ENCODE measurements at regions not wholly inside any gene's neighbourhood (a gene's known extent, or its start where the extent isn't known, plus 50 kb on each side); places are given as distances from the start of the nearest gene placed in this dataset.
"Not testable (repeated sequence)": the region's sequence is repeated elsewhere in the genome, so short reads cannot be mapped to it uniquely, and the experiment has no call there.

DNA sequence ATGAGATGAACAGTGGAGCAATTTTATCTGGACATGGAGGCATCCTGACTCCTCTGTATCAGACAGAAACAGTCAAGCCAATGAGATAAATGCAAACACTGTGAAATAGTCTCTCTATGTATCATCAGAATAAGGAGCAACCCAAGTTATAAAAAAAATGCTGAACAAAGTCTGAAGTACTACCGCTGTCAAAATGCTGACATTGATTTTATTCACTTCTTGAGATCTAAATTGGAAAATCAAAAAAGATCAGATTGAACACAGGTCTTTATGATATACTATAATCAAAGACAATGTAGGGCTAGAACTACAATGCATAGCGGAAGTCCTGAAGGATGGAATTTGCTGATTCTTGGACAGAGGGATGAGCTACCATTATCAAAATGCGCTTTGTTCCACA, 76.1 kb downstream of the FTHL17 start:
- H3K9me3 ChIP-seq = no peaks in the 10 kb centered on the region
- DNase-seq (no peak), ATAC-seq (no peak)
- H3K36me3 ChIP-seq = no peaks in the 10 kb centered on the region
- no peaks in the 10 kb centered on the region for H3K27me3 ChIP-seq
- TF ChIP-seq CTCF (IDR thresholded peaks at IDR 0.05 in 4 of 5, conservative IDR thresholded peaks at IDR 0.05 in 1 of 5) = no peak
- no peak for TF ChIP-seq POLR2A (IDR thresholded peaks at IDR 0.05)
- H3K4me1 ChIP-seq = no peaks in the 10 kb centered on the region
- intact Hi-C loops (cut with DNase I; ENCODE audit: low total_unique reads) = no loop called here
- no peak overlapping the region for H3K27ac ChIP-seq
- in situ Hi-C loops (cut with MboI; ENCODE audit: low sequenced_read_pairs in 4 of 4) = no loop called here
- H3K4me3 ChIP-seq = no peak overlapping the region

DNA sequence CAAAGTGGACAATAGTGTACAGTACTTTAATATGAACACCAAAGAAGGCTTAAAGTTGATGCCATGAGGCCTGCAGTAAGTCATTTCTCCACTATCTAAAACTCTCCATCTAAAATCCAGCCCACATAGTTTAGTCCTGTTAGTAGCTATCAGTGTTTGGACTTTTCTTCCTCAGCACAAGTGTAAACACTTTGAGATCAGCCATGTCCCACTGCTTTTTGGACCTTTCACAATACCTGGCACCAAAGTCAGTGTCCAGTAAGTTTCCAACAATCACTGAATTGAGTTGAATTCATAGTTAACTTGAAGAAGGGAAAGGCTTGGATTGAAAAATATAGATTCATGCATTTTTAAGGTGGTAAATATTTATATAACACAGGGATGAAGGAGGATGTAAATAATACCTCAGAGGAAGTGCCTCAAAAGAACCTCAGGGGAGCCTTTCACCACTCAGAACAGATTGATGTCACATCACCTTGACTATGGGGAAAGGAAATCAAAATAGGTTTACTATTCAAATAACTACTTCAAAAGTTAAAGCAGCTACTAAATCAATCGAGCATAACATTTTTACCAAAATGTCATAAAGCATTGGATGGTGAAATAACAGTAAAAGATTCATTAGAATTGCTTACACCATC, 76.7 kb downstream of the FTHL17 start:
- no peak overlapping the region for H3K4me3 ChIP-seq
- no peaks in the 10 kb centered on the region for H3K36me3 ChIP-seq
- H3K4me1 ChIP-seq = no peaks in the 10 kb centered on the region
- no peak overlapping the region for H3K27ac ChIP-seq
- H3K9me3 ChIP-seq = no peaks in the 10 kb centered on the region
- TF ChIP-seq POLR2A (IDR thresholded peaks at IDR 0.05) = no peak
- TF ChIP-seq CTCF (IDR thresholded peaks at IDR 0.05 in 4 of 5, conservative IDR thresholded peaks at IDR 0.05 in 1 of 5) = no peak
- in situ Hi-C loops (cut with MboI; ENCODE audit: low sequenced_read_pairs in 4 of 4) = no loop called here
- intact Hi-C loops (cut with DNase I; ENCODE audit: low total_unique reads) = no loop called here
- no peak for DNase-seq
- no peak for ATAC-seq
- no peaks in the 10 kb centered on the region for H3K27me3 ChIP-seq

DNA sequence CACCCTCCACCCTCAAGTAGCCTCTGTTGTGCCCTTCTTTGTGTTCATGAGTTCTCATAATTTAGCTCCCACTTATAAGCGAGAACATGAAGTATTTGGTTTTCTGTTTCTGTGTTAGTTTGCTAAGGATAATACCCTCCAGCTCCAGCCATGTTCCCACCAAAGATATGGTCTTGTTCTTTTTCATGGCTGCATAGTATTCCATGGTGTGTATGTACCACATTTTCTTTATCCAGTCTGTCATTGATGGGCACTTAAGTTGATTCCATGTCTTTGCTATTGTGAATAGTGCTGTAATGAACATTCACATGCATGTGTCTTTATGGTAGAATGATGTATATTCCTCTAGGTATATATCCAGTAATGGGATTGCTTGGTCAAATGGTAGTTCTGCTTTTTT, 77.8 kb downstream of the FTHL17 start:
- intact Hi-C loops (cut with DNase I; ENCODE audit: low total_unique reads); H3K4me1 ChIP-seq; H3K36me3 ChIP-seq; DNase-seq; H3K9me3 ChIP-seq; ATAC-seq; H3K27me3 ChIP-seq; H3K27ac ChIP-seq; H3K4me3 ChIP-seq; in situ Hi-C loops (cut with MboI; ENCODE audit: low sequenced_read_pairs in 4 of 4): not testable (repeated sequence)

- ATAC-seq = no peak
- intact Hi-C loops (cut with DNase I; ENCODE audit: low total_unique reads) = no loop called here
- H3K9me3 ChIP-seq = no peaks in the 10 kb centered on the region
- no peak overlapping the region for H3K4me3 ChIP-seq
- in situ Hi-C loops (cut with MboI; ENCODE audit: low sequenced_read_pairs in 4 of 4) = no loop called here
- no peaks in the 10 kb centered on the region for H3K4me1 ChIP-seq
- H3K27ac ChIP-seq = no peak overlapping the region
- TF ChIP-seq POLR2A (IDR thresholded peaks at IDR 0.05) (no peak), CTCF (IDR thresholded peaks at IDR 0.05 in 4 of 5, conservative IDR thresholded peaks at IDR 0.05 in 1 of 5) (no peak)
- DNase-seq = no peak
- no peaks in the 10 kb centered on the region for H3K27me3 ChIP-seq
- H3K36me3 ChIP-seq = no peaks in the 10 kb centered on the region
Measured at GRCh38 chrX:30992381-30992904, 79.4 kb downstream of the FTHL17 start.

- intact Hi-C loops (cut with DNase I; ENCODE audit: low total_unique reads) = no loop called here
- in situ Hi-C loops (cut with MboI; ENCODE audit: low sequenced_read_pairs in 4 of 4) = no loop called here
- no peaks in the 10 kb centered on the region for H3K27me3 ChIP-seq
- ATAC-seq (no peak), DNase-seq (no peak)
- H3K27ac ChIP-seq = no peak overlapping the region
- H3K9me3 ChIP-seq = no peaks in the 10 kb centered on the region
- H3K36me3 ChIP-seq = no peaks in the 10 kb centered on the region
- TF ChIP-seq POLR2A (IDR thresholded peaks at IDR 0.05) (no peak), CTCF (IDR thresholded peaks at IDR 0.05 in 4 of 5, conservative IDR thresholded peaks at IDR 0.05 in 1 of 5) (no peak)
- H3K4me3 ChIP-seq = no peak overlapping the region
- no peaks in the 10 kb centered on the region for H3K4me1 ChIP-seq
Measured at GRCh38 chrX:30990361-30990760, 81.5 kb downstream of the FTHL17 start.
